HTR-8/SVneo (cell line): ENCODE measurements at regions not wholly inside any gene's neighbourhood (a gene's known extent, or its start where the extent isn't known, plus 50 kb on each side); places are given as distances from the start of the nearest gene placed in this dataset.

Experiments used
- DNase-seq: peaks from one replicate; pipeline ENCODE4 v3.0.0; 2011; ENCODE audit warnings: low spot score, mixed read lengths; ENCODE audit not compliant: insufficient read length
- FAIRE-seq: peaks from 2 replicates; lab custom pipeline; 2011; peaks lifted over from hg19 to GRCh38; lab: Jason Lieb, UNC

- DNase-seq (no peak), FAIRE-seq (no peak)
These were observed 63.2 kb upstream of the NPAS2 start for GRCh38 chr2:100756704-100757103.

- DNase-seq, result no peak
- no peak for FAIRE-seq
These were observed 62.1 kb upstream of the NPAS2 start for GRCh38 chr2:100757621-100758394.

- FAIRE-seq (no peak), DNase-seq (no peak)
These were observed 60.0 kb upstream of the NPAS2 start for GRCh38 chr2:100759901-100760300.

GRCh38 chr2:100761365-100761764 is 58.6 kb upstream of the NPAS2 start:
- DNase-seq, result no peak
- FAIRE-seq, result no peak

- FAIRE-seq, result no peak
- no peak for DNase-seq
These were observed 55.5 kb upstream of the NPAS2 start for GRCh38 chr2:100764430-100764829.

GRCh38 chr2:100765481-100765880 is 54.5 kb upstream of the NPAS2 start:
- DNase-seq, result no peak

GRCh38 chr2:100766256-100766655 is 53.7 kb upstream of the NPAS2 start:
- FAIRE-seq (no peak), DNase-seq (no peak)

More at GRCh38 chr2:100765481-100765880, 54.5 kb upstream of the NPAS2 start:
- no peak for FAIRE-seq

GRCh38 chr2:100766806-100767205 is 53.1 kb upstream of the NPAS2 start:
- FAIRE-seq, result no peak
- no peak for DNase-seq

- DNase-seq (peak; percentile 61), FAIRE-seq (no peak)
These were observed 52.7 kb upstream of the NPAS2 start for GRCh38 chr2:100767224-100767653.

GRCh38 chr2:100767810-100768806 is 51.8 kb upstream of the NPAS2 start:
- DNase-seq, result no peak
- FAIRE-seq, result no peak
